ENCODE measurements at regions not wholly inside any gene's neighbourhood (a gene's known extent, or its start where the extent isn't known, plus 50 kb on each side); places are given as distances from the start of the nearest gene placed in this dataset.
"Not testable (repeated sequence)": the region's sequence is repeated elsewhere in the genome, so short reads cannot be mapped to it uniquely, and the experiment has no call there.

GRCh38 chr10:106308284-106308683 lies 856.2 kb downstream of the SORCS1 start:
- DNase-seq (ENCODE audit: low read depth in 4 of 4, low spot score in 2 of 4), result no peak

- DNase-seq (ENCODE audit: low read depth in 4 of 4, low spot score in 2 of 4), result no peak
Measured at GRCh38 chr10:106304056-106304455, 860.5 kb downstream of the SORCS1 start.

GRCh38 chr10:106302961-106303360 lies 861.5 kb downstream of the SORCS1 start:
- DNase-seq (ENCODE audit: low read depth in 4 of 4, low spot score in 2 of 4), result no peak

- DNase-seq (ENCODE audit: low read depth in 4 of 4, low spot score in 2 of 4), result no peak
Measured at GRCh38 chr10:106301146-106301545, 863.4 kb downstream of the SORCS1 start.

- DNase-seq (ENCODE audit: low read depth in 4 of 4, low spot score in 2 of 4), result no peak
Measured at GRCh38 chr10:106296750-106297392, 867.6 kb downstream of the SORCS1 start.

- no peak for DNase-seq (ENCODE audit: low read depth in 4 of 4, low spot score in 2 of 4)
Measured at GRCh38 chr10:106284802-106285587, 879.5 kb downstream of the SORCS1 start.

- no peak for DNase-seq (ENCODE audit: low read depth in 4 of 4, low spot score in 2 of 4)
Measured at GRCh38 chr10:106280896-106281460, 883.5 kb downstream of the SORCS1 start.

- no peak for DNase-seq (ENCODE audit: low read depth in 4 of 4, low spot score in 2 of 4)
Measured at GRCh38 chr10:106278383-106278782, 886.1 kb downstream of the SORCS1 start.

GRCh38 chr10:106271237-106271636 lies 893.3 kb downstream of the SORCS1 start:
- no peak for DNase-seq (ENCODE audit: low read depth in 4 of 4, low spot score in 2 of 4)

GRCh38 chr10:106268000-106268399 lies 896.5 kb downstream of the SORCS1 start:
- DNase-seq (ENCODE audit: low read depth in 4 of 4, low spot score in 2 of 4), result no peak

- no peak for DNase-seq (ENCODE audit: low read depth in 4 of 4, low spot score in 2 of 4)
Measured at GRCh38 chr10:106267591-106267990, 896.9 kb downstream of the SORCS1 start.

- not testable (repeated sequence) for DNase-seq (ENCODE audit: low read depth in 4 of 4, low spot score in 2 of 4)
Measured at GRCh38 chr10:106257432-106257831, 907.1 kb downstream of the SORCS1 start.

- DNase-seq (ENCODE audit: low read depth in 4 of 4, low spot score in 2 of 4), result no peak
Measured at GRCh38 chr10:106255111-106255678, 909.3 kb downstream of the SORCS1 start.

- no peak for DNase-seq (ENCODE audit: low read depth in 4 of 4, low spot score in 2 of 4)
Measured at GRCh38 chr10:106254071-106254470, 910.4 kb downstream of the SORCS1 start.

GRCh38 chr10:106252541-106252940 lies 912.0 kb downstream of the SORCS1 start:
- DNase-seq (ENCODE audit: low read depth in 4 of 4, low spot score in 2 of 4), result no peak

- no peak for DNase-seq (ENCODE audit: low read depth in 4 of 4, low spot score in 2 of 4)
Measured at GRCh38 chr10:106251573-106251972, 912.9 kb downstream of the SORCS1 start.

- DNase-seq (ENCODE audit: low read depth in 4 of 4, low spot score in 2 of 4), result no peak
Measured at GRCh38 chr10:106242301-106242700, 922.2 kb downstream of the SORCS1 start.

GRCh38 chr10:106226828-106227227 lies 937.7 kb downstream of the SORCS1 start:
- DNase-seq (ENCODE audit: low read depth in 4 of 4, low spot score in 2 of 4), result no peak

- DNase-seq (ENCODE audit: low read depth in 4 of 4, low spot score in 2 of 4), result no peak
Measured at GRCh38 chr10:106226142-106226541, 938.4 kb downstream of the SORCS1 start.

GRCh38 chr10:106224676-106225075 lies 939.8 kb downstream of the SORCS1 start:
- no peak for DNase-seq (ENCODE audit: low read depth in 4 of 4, low spot score in 2 of 4)

GRCh38 chr10:106217627-106218026 lies 946.9 kb downstream of the SORCS1 start:
- DNase-seq (ENCODE audit: low read depth in 4 of 4, low spot score in 2 of 4), result no peak

GRCh38 chr10:106216085-106216484 lies 948.4 kb downstream of the SORCS1 start:
- DNase-seq (ENCODE audit: low read depth in 4 of 4, low spot score in 2 of 4), result no peak
